NCI-H2196 (cell line): ENCODE measurements at regions not wholly inside any gene's neighbourhood (a gene's known extent, or its start where the extent isn't known, plus 50 kb on each side); places are given as distances from the start of the nearest gene placed in this dataset.

Experiments
- DNase-seq: peaks from one replicate; lab custom pipeline; 2025; ENCODE audit not compliant: unreplicated experiment; lab: John Stamatoyannopoulos, UW

- DNase-seq = no peak
Observed at GRCh38 chr3:459311-459670, 262.7 kb downstream of the CHL1 start.

- no peak for DNase-seq
Observed at GRCh38 chr3:461006-461405, 264.4 kb downstream of the CHL1 start.

- no peak for DNase-seq
Observed at GRCh38 chr3:462851-463250, 266.3 kb downstream of the CHL1 start.

- DNase-seq = no peak
Observed at GRCh38 chr3:463252-464192, 267.0 kb downstream of the CHL1 start.

GRCh38 chr3:464255-464654 lies 267.7 kb downstream of the CHL1 start:
- DNase-seq = no peak

GRCh38 chr3:468172-468571 lies 271.6 kb downstream of the CHL1 start:
- no peak for DNase-seq

GRCh38 chr3:473033-473800 lies 276.7 kb downstream of the CHL1 start:
- no peak for DNase-seq

- no peak for DNase-seq
Observed at GRCh38 chr3:474828-475227, 278.3 kb downstream of the CHL1 start.

- DNase-seq = no peak
Observed at GRCh38 chr3:480070-480469, 283.5 kb downstream of the CHL1 start.

- DNase-seq = no peak
Observed at GRCh38 chr3:481111-481510, 284.5 kb downstream of the CHL1 start.

- DNase-seq = no peak
Observed at GRCh38 chr3:481680-482079, 285.1 kb downstream of the CHL1 start.

- DNase-seq = no peak
Observed at GRCh38 chr3:482479-482878, 285.9 kb downstream of the CHL1 start.

- DNase-seq = no peak
Observed at GRCh38 chr3:484341-484740, 287.8 kb downstream of the CHL1 start.

GRCh38 chr3:487614-488013 lies 291.1 kb downstream of the CHL1 start:
- DNase-seq = no peak

GRCh38 chr3:492586-493316 lies 296.2 kb downstream of the CHL1 start:
- DNase-seq = no peak

GRCh38 chr3:494190-494589 lies 297.6 kb downstream of the CHL1 start:
- DNase-seq = no peak

- DNase-seq = no peak
Observed at GRCh38 chr3:498487-498886, 301.9 kb downstream of the CHL1 start.

GRCh38 chr3:499001-499761 lies 302.6 kb downstream of the CHL1 start:
- DNase-seq = no peak

- DNase-seq = no peak
Observed at GRCh38 chr3:502486-502885, 305.9 kb downstream of the CHL1 start.

- DNase-seq = no peak
Observed at GRCh38 chr3:513301-513700, 316.7 kb downstream of the CHL1 start.

- no peak for DNase-seq
Observed at GRCh38 chr3:514192-514591, 317.6 kb downstream of the CHL1 start.
